ENCODE measurements at regions not wholly inside any gene's neighbourhood (a gene's known extent, or its start where the extent isn't known, plus 50 kb on each side); places are given as distances from the start of the nearest gene placed in this dataset.
A peak's percentile ranks its signal among the peaks of the same experiment; 100 is the strongest.

GRCh38 chr2:386406-387103 is 98.7 kb upstream of the ALKAL2 start:
- TF ChIP-seq POLR2A (IDR thresholded peaks at IDR 0.05), result no peak
- WGBS (ENCODE audit: insufficient coverage, low coverage, low lambda C conversion rate, missing lambda C conversion rate), result 72% methylated on average over 8 of the region's 10 CpGs

GRCh38 chr2:385785-386184 is 97.9 kb upstream of the ALKAL2 start:
- Histone ChIP-seq H3K4me1 (no peaks in the 10 kb centered on the region), H3K4me3 (no peak overlapping the region), H3K27me3 (no peaks in the 10 kb centered on the region), H3K27ac (no peak overlapping the region), H3K9me3 (no peaks in the 10 kb centered on the region), H3K36me3 (no peaks in the 10 kb centered on the region)
- TF ChIP-seq, protein P1, sequence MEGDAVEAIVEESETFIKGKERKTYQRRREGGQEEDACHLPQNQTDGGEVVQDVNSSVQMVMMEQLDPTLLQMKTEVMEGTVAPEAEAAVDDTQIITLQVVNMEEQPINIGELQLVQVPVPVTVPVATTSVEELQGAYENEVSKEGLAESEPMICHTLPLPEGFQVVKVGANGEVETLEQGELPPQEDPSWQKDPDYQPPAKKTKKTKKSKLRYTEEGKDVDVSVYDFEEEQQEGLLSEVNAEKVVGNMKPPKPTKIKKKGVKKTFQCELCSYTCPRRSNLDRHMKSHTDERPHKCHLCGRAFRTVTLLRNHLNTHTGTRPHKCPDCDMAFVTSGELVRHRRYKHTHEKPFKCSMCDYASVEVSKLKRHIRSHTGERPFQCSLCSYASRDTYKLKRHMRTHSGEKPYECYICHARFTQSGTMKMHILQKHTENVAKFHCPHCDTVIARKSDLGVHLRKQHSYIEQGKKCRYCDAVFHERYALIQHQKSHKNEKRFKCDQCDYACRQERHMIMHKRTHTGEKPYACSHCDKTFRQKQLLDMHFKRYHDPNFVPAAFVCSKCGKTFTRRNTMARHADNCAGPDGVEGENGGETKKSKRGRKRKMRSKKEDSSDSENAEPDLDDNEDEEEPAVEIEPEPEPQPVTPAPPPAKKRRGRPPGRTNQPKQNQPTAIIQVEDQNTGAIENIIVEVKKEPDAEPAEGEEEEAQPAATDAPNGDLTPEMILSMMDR (IDR thresholded peaks at IDR 0.05), result no peak
- no peak for TF ChIP-seq POLR2A (IDR thresholded peaks at IDR 0.05)
- intact Hi-C loops (cut with DNase I), result no loop called here
- DNase-seq (no peak), ATAC-seq (no peak)
- WGBS (ENCODE audit: insufficient coverage, low coverage, low lambda C conversion rate, missing lambda C conversion rate), result 38% methylated on average over 5 of the region's 6 CpGs

More at GRCh38 chr2:386406-387103, 98.7 kb upstream of the ALKAL2 start:
- no peaks in the 10 kb centered on the region for H3K36me3 ChIP-seq
- no peak for DNase-seq
- intact Hi-C loops (cut with DNase I), result no loop called here
- ATAC-seq, result peak in 1 of 4 donors; percentile 33
- no peaks in the 10 kb centered on the region for H3K4me1 ChIP-seq
- H3K27ac ChIP-seq, result no peak overlapping the region
- H3K9me3 ChIP-seq, result no peaks in the 10 kb centered on the region
- H3K4me3 ChIP-seq, result no peak overlapping the region
- H3K27me3 ChIP-seq, result no peaks in the 10 kb centered on the region

- WGBS (ENCODE audit: insufficient coverage, low coverage, low lambda C conversion rate, missing lambda C conversion rate), result 50% methylated on average over 5 of the region's 9 CpGs
- ATAC-seq, result no peak
- H3K27ac ChIP-seq, result no peak overlapping the region
Measured at GRCh38 chr2:385061-385460, 97.2 kb upstream of the ALKAL2 start.

DNA sequence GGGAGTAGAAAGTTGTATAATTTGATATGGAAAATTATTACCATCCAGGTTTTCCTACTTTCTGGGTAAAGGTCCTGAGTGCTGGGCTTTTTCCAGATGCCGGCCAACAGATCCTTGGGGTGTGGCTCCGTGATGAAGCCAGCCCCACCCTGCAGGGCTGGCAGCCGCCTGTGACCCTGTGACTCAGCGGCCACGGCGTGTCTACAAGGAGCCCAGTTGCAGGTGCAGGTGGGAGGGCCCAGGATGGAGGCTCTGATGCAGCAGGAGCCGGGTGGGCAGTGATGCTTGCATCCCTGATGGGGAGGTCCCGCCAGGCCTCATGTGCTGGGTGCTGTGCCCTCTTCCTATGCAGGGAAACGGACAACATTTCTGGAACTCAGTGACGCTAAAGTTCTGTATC is 96.0 kb upstream of the ALKAL2 start:
- 76% methylated on average over 5 of the region's 10 CpGs for WGBS (ENCODE audit: insufficient coverage, low coverage, low lambda C conversion rate, missing lambda C conversion rate)
- intact Hi-C loops (cut with DNase I), result no loop called here
- no peaks in the 10 kb centered on the region for H3K27me3 ChIP-seq
- no peak overlapping the region for H3K4me3 ChIP-seq
- no peaks in the 10 kb centered on the region for H3K4me1 ChIP-seq
- no peak for ATAC-seq
- H3K9me3 ChIP-seq, result no peaks in the 10 kb centered on the region
- TF ChIP-seq POLR2A (IDR thresholded peaks at IDR 0.05), result no peak
- TF ChIP-seq, protein P1 (IDR thresholded peaks at IDR 0.05), result no peak
- no peaks in the 10 kb centered on the region for H3K36me3 ChIP-seq
- H3K27ac ChIP-seq, result no peak overlapping the region
- DNase-seq, result no peak

More at GRCh38 chr2:385061-385460, 97.2 kb upstream of the ALKAL2 start:
- Histone ChIP-seq H3K4me3 (no peak overlapping the region), H3K36me3 (no peaks in the 10 kb centered on the region), H3K9me3 (no peaks in the 10 kb centered on the region), H3K27me3 (no peaks in the 10 kb centered on the region), H3K4me1 (no peaks in the 10 kb centered on the region)
- intact Hi-C loops (cut with DNase I), result no loop called here
- no peak for TF ChIP-seq POLR2A (IDR thresholded peaks at IDR 0.05)
- TF ChIP-seq, protein P1 (IDR thresholded peaks at IDR 0.05), result no peak
- DNase-seq, result no peak

DNA sequence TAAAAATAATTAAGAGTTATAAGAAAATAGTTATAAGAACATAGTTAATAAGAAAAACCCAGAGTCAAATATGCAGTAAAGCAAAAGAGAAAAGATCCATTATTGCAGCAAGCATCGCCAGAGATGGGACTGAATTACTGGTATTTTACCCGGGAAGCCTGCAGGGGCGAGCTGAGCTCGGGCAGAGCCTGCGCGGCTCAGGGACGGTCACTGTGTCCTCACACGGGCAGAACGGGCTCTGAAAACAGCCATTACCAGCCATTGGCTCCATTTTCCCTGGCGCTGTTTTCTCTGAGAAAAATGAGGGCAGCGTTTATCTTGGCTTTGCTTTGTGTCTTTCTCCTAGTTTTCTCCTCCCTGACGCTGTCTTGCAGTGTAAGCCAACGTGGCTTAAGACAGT is 95.3 kb upstream of the ALKAL2 start:
- intact Hi-C loops (cut with DNase I), result no loop called here
- no peak for TF ChIP-seq POLR2A (IDR thresholded peaks at IDR 0.05)
- TF ChIP-seq, protein P1 (IDR thresholded peaks at IDR 0.05), result no peak
- Histone ChIP-seq H3K4me1 (no peaks in the 10 kb centered on the region), H3K27me3 (no peaks in the 10 kb centered on the region), H3K4me3 (no peak overlapping the region), H3K36me3 (no peaks in the 10 kb centered on the region), H3K27ac (no peak overlapping the region), H3K9me3 (no peaks in the 10 kb centered on the region)
- peak in 1 of 4 donors; percentile 19 for ATAC-seq
- no peak for DNase-seq
- 17% methylated on average over 13 of the region's 13 CpGs for WGBS (ENCODE audit: insufficient coverage, low coverage, low lambda C conversion rate, missing lambda C conversion rate)
